CD4-positive, alpha-beta T cell treated with Interleukin-6 for 4 hours (primary cell): ENCODE measurements at regions not wholly inside any gene's neighbourhood (a gene's known extent, or its start where the extent isn't known, plus 50 kb on each side); places are given as distances from the start of the nearest gene placed in this dataset.

Experiments used
- DNase-seq: peaks from one replicate; pipeline ENCODE4 v3.0.0-alpha.2; 2020; ENCODE audit warnings: mixed read lengths

GRCh38 chr1:207971331-207972219 lies 60.6 kb upstream of the CD34 start:
- DNase-seq = no peak

GRCh38 chr1:207970329-207971233 lies 59.7 kb upstream of the CD34 start:
- no peak for DNase-seq

DNA sequence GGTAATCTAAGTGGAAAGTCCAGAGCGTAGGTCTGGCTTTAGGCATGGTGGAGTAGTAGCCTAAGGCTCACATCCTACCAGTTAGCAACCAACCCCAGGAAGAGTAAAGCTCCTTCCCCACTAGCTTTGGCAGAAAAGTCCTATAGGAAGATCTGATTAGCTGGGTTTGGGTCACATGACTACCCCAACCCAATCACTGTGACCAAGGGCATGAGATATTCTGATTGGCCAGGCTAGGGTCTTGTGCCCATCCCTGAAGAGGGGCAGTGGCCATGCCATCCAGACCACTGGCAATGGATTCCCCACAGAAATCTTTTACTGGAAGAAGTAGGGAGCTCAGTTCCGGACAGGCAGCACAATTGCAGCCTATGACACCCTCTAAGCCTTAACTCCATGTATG lies 58.6 kb upstream of the CD34 start:
- no peak for DNase-seq

GRCh38 chr1:207968521-207969009 lies 57.6 kb upstream of the CD34 start:
- no peak for DNase-seq

GRCh38 chr1:207967703-207968102 lies 56.8 kb upstream of the CD34 start:
- no peak for DNase-seq

- no peak for DNase-seq
Measured at GRCh38 chr1:207966521-207966920, 55.6 kb upstream of the CD34 start.

- no peak for DNase-seq
Measured at GRCh38 chr1:207965392-207966387, 54.8 kb upstream of the CD34 start.

DNA sequence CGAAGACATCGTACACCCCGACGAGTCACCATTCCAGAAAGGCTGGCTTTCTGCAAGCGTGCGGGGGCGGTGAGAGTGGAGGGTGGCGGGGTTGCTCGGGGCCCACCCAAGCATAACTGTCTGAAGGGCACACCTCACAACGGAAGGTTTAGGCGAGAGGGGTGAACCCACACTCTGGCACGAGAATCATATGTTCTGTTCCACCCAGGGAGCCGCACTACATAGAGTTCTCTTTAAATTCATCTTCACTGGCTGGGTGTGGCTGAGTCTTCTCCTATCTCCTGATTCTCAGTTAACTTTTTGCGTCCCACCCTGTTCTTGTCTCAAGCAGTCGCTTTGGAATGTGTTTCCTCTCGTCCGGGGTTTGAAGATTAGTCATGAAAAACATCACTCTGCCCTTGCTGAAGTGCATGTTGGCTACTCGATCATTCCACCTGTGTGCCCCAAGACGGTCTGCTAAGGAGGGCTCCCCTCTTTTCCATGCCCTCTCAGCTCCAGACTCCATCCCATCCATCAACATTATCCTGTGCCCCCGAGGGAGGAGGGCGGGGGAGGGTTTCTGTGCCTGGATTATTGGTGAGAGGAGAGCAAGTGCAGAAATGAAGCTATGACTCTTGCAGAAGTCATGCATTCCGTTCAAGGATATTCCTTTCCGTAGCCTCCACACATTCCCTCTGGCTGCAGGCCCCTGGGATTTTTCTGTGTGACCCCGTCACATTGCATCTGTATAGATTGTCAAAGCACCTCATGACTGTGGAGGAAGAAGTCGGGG lies 53.5 kb upstream of the CD34 start:
- no peak for DNase-seq

DNA sequence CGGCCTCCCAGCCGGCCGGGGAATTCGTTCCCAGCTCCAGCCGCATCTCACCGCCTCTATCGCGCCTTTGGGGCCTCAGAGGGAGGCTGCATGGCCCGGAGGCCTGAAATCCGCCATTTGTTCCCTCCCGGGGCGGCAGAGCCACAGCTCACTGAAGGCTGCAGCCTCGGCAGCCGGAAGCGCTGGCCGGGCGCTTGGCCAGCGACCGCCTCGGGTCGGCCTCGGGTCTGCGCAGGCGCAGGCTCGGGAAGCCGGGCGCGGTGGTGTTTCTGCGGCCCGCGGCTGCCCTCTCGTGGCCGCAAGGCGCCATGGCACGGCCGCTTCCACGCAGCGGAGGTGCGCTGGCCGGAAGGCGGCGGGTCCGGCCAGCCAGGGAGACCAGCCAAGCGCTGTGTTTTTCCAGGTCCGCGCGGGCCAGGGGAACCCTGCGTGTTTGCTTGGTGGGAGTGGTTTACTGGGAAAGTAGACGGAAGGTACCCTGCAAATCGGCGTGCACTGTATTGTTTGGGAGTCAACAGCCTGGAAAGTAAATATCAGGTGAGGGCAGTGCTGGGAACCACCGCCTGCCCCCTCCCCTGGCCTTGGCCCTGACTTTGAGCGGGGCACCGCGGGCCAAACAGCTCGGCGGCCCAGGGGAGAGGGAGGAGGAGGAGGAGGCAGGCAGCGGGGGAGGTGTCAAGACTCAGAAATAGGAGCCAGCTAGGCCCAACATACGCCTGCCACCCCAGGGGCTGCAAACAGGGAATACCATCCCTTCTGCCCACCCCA lies 52.7 kb upstream of the CD34 start:
- DNase-seq = peak; percentile 87

GRCh38 chr1:207962716-207963426 lies 51.9 kb upstream of the CD34 start:
- peak; percentile 38 for DNase-seq
